Neural cell (in vitro differentiated cells): ENCODE measurements at regions not wholly inside any gene's neighbourhood (a gene's known extent, or its start where the extent isn't known, plus 50 kb on each side); places are given as distances from the start of the nearest gene placed in this dataset.

Experiments used
- H2AFZ ChIP-seq: fragments of 200-600, 300-800 bp; sonication (generic), shearing (Covaris generic); 2 replicates; pipeline ENCODE4 v1.6.0; 2014; ENCODE audit warnings: low read depth, mild to moderate bottlenecking, antibody characterized with exemption, low read length, moderate library complexity
- H3F3A ChIP-seq: fragments of 200-600 bp; shearing (Covaris generic); 2 replicates; pipeline ENCODE4 v1.6.1; 2016; ENCODE audit warnings: mild to moderate bottlenecking, moderate library complexity, mixed read lengths, antibody characterized with exemption, low read length; ENCODE audit not compliant: insufficient read depth, poor library complexity, severe bottlenecking
- H3K27ac ChIP-seq: fragments of 200-600, 300-800 bp; sonication (generic), shearing (Covaris generic); 2 replicates; pipeline ENCODE4 v1.5.1; 2014; ENCODE audit warnings: mild to moderate bottlenecking, low read length, moderate library complexity
- H3K27me3 ChIP-seq: fragments of 300-800, 200-600 bp; sonication (generic), shearing (Covaris generic); 2 replicates; pipeline ENCODE4 v1.6.0; 2014; ENCODE audit warnings: mild to moderate bottlenecking, low read depth, low read length, moderate library complexity; ENCODE audit not compliant: insufficient read depth
- H3K36me3 ChIP-seq: fragments of 300-800, 200-600 bp; sonication (generic), shearing (Covaris generic); 2 replicates; pipeline ENCODE4 v1.5.1; 2014; ENCODE audit warnings: mild to moderate bottlenecking, antibody characterized with exemption, low read length, moderate library complexity; ENCODE audit not compliant: insufficient read depth
- H3K4me2 ChIP-seq: fragments of 300-800, 200-600 bp; sonication (generic), shearing (Covaris generic); 2 replicates; pipeline ENCODE4 v1.6.0; 2014; ENCODE audit warnings: mild to moderate bottlenecking, low read length
- H3K4me3 ChIP-seq: fragments of 300-800, 200-600 bp; sonication (generic), shearing (Covaris generic); 2 replicates; pipeline ENCODE4 v1.5.1; 2014; ENCODE audit warnings: mild to moderate bottlenecking, low read length, moderate library complexity
- H3K79me2 ChIP-seq: fragments of 200-600 bp; shearing (Covaris generic); replicated peaks from 2 replicates; pipeline ENCODE4 v1.6.0; 2014; ENCODE audit warnings: mild to moderate bottlenecking, low read length, moderate library complexity; ENCODE audit not compliant: insufficient read depth
- H3K9ac ChIP-seq: fragments of 300-800, 200-600 bp; sonication (generic), shearing (Covaris generic); 2 replicates; pipeline ENCODE4 v1.6.1; 2016; ENCODE audit warnings: mild to moderate bottlenecking, low read length, mixed read lengths
- H3K9me2 ChIP-seq: fragments of 200-600 bp; shearing (Covaris generic); 2 replicates; pipeline ENCODE4 v1.6.1; 2016; ENCODE audit warnings: mild to moderate bottlenecking, low read length, mixed read lengths; ENCODE audit not compliant: insufficient read depth
- H3K9me3 ChIP-seq: fragments of 200-600, 300-800 bp; sonication (generic), shearing (Covaris generic); 2 replicates; pipeline ENCODE4 v1.6.1; 2016; ENCODE audit warnings: mild to moderate bottlenecking, mixed run types, low read length, moderate library complexity, mixed read lengths
- H4K20me1 ChIP-seq: fragments of 200-600 bp; shearing (Covaris generic); 2 replicates; pipeline ENCODE4 v1.6.1; 2016; ENCODE audit warnings: mild to moderate bottlenecking, mixed run types; ENCODE audit not compliant: insufficient read depth
- CTCF ChIP-seq: fragments of 450-650 bp; IDR thresholded peaks from 2 replicates; pipeline ENCODE4 v1.5.1; 2014; ENCODE audit warnings: antibody characterized with exemption, mild to moderate bottlenecking, moderate library complexity; ENCODE audit not compliant: poor library complexity, severe bottlenecking
- EP300 ChIP-seq: fragments of 450-650 bp; conservative IDR thresholded peaks from 2 replicates; pipeline ENCODE4 v1.6.1; 2014; ENCODE audit warnings: antibody characterized with exemption, mild to moderate bottlenecking, moderate library complexity; ENCODE audit not compliant: poor library complexity, severe bottlenecking
- EZH2 ChIP-seq: fragments of 200-600, 300-800 bp; shearing (Covaris generic), sonication (generic); IDR thresholded peaks from 2 replicates; pipeline ENCODE4 v1.6.1; 2014; ENCODE audit warnings: antibody characterized with exemption, low read length, borderline replicate concordance, mild to moderate bottlenecking; ENCODE audit not compliant: insufficient read depth, poor library complexity, severe bottlenecking
- MXI1 ChIP-seq: fragments of 450-650 bp; conservative IDR thresholded peaks from 2 replicates; pipeline ENCODE4 v1.6.1; 2014; ENCODE audit warnings: antibody characterized with exemption, mild to moderate bottlenecking; ENCODE audit not compliant: poor library complexity, severe bottlenecking
- POLR2AphosphoS5 ChIP-seq: IDR thresholded peaks from 2 replicates; pipeline ENCODE4 v1.6.1; 2012
- RAD21 ChIP-seq: fragments of 450-650 bp; conservative IDR thresholded peaks from 2 replicates; pipeline ENCODE4 v1.6.1; 2014; ENCODE audit warnings: antibody characterized with exemption, mild to moderate bottlenecking, moderate library complexity
- REST ChIP-seq: IDR thresholded peaks from 2 replicates; pipeline ENCODE4 v1.6.1; 2012; ENCODE audit warnings: borderline replicate concordance
- SMC3 ChIP-seq: fragments of 450-650 bp; conservative IDR thresholded peaks from 2 replicates; pipeline ENCODE4 v1.6.1; 2014; ENCODE audit warnings: antibody characterized with exemption, mild to moderate bottlenecking, moderate library complexity; ENCODE audit not compliant: poor library complexity
- TAF1 ChIP-seq: IDR thresholded peaks from 2 replicates; pipeline ENCODE4 v1.6.1; 2012; ENCODE audit warnings: low read depth

DNA sequence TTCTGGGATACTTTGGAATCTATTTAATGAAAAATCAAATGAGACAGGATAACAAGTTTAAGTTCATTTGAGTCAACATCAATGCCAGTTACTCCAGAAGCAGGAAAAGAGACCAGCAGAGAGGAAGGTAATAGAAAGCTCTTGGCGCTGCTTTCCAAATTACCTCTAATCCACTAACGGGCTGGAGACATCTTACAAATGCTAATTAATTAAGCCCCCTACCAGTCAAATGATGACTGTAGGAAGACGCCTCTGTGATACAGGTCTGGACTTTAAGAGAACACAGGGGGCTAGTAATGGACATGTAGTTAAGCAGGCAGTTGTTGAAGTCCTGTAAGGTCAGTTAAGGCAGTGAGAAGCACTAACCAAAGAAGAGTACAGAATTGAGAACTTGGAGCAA is 65.3 kb upstream of the HTR4 start:
- TF ChIP-seq MXI1 (no peak), TAF1 (no peak), EP300 (no peak), EZH2 (no peak), REST (no peak), POLR2AphosphoS5 (no peak), SMC3 (no peak), CTCF (no peak), RAD21 (no peak)
- Histone ChIP-seq H3K9me2 (no peaks in the 10 kb centered on the region), H3K9ac (no peak overlapping the region), H3F3A (no peaks in the 10 kb centered on the region), H3K27ac (no peak overlapping the region), H3K27me3 (no peaks in the 10 kb centered on the region), H3K4me3 (no peak overlapping the region), H2AFZ (no peak overlapping the region), H3K9me3 (no peaks in the 10 kb centered on the region), H3K79me2 (no peaks in the 10 kb centered on the region), H4K20me1 (no peaks in the 10 kb centered on the region), H3K36me3 (no peaks in the 10 kb centered on the region), H3K4me2 (no peak overlapping the region)

DNA sequence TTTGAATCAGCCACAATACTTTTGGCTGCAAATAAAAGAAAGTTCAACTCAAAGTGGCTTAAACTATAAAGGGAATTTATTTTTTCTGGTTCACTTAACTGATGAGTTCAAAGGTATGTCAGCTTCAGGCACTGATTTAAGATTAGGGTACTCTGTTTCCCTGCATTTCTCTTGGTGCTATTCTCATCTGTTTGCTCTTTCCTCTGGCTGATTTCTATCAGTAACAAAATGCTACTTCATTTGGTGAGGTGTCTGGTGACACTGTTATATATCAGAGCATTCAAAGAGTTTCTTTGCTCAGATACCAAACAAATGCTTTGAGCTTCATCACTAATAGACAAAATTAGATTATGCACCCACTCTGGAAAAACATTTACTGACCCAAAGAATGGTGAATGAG is 65.9 kb upstream of the HTR4 start:
- H3K4me3 ChIP-seq = no peak overlapping the region
- H4K20me1 ChIP-seq = no peaks in the 10 kb centered on the region
- H3K79me2 ChIP-seq = no peaks in the 10 kb centered on the region
- H3K9ac ChIP-seq = no peak overlapping the region
- no peaks in the 10 kb centered on the region for H3F3A ChIP-seq
- TF ChIP-seq POLR2AphosphoS5 (no peak), RAD21 (no peak), SMC3 (no peak), CTCF (no peak), EP300 (no peak), REST (no peak), TAF1 (no peak), EZH2 (no peak), MXI1 (no peak)
- no peaks in the 10 kb centered on the region for H3K36me3 ChIP-seq
- H2AFZ ChIP-seq = no peak overlapping the region
- no peaks in the 10 kb centered on the region for H3K9me3 ChIP-seq
- H3K27ac ChIP-seq = no peak overlapping the region
- H3K9me2 ChIP-seq = no peaks in the 10 kb centered on the region
- no peaks in the 10 kb centered on the region for H3K27me3 ChIP-seq
- H3K4me2 ChIP-seq = no peak overlapping the region
